ENCODE measurements at regions not wholly inside any gene's neighbourhood (a gene's known extent, or its start where the extent isn't known, plus 50 kb on each side); places are given as distances from the start of the nearest gene placed in this dataset.

GRCh38 chr20:39605908-39606307, 643.8 kb downstream of the DHX35 start:
- TF ChIP-seq POLR2A (IDR thresholded peaks at IDR 0.05; ENCODE audit: low read depth, low read length) (no peak), SPI1 (IDR thresholded peaks at IDR 0.05; ENCODE audit: low read depth, low read length) (no peak), POLR2AphosphoS5 (IDR thresholded peaks at IDR 0.05; ENCODE audit: low read depth, low read length) (no peak), TAF1 (IDR thresholded peaks at IDR 0.05; ENCODE audit: low read depth, low read length) (no peak)

Measured in GM12891 (cell line).